H9 (cell line): ENCODE measurements at regions not wholly inside any gene's neighbourhood (a gene's known extent, or its start where the extent isn't known, plus 50 kb on each side); places are given as distances from the start of the nearest gene placed in this dataset.

Experiments used
- DNase-seq: peaks from one replicate; pipeline ENCODE4 v3.0.0-alpha.2; 2017
- H2AFZ ChIP-seq: one replicate; pipeline ENCODE4 v1.6.1; 2013; ENCODE audit warnings: mild to moderate bottlenecking, low read length, control low read depth, moderate library complexity
- H2AK5ac ChIP-seq: 2 replicates; pipeline ENCODE4 v1.6.1; 2013; ENCODE audit warnings: low read length, control low read depth, mixed read lengths; ENCODE audit not compliant: insufficient read length
- H2BK120ac ChIP-seq: one replicate; pipeline ENCODE4 v1.6.1; 2013; ENCODE audit warnings: low read depth, mild to moderate bottlenecking, low read length, control low read depth, inconsistent platforms; ENCODE audit not compliant: poor library complexity, severe bottlenecking
- H2BK12ac ChIP-seq: 2 replicates; pipeline ENCODE4 v1.6.1; 2013; ENCODE audit warnings: low read length, control low read depth, mixed read lengths, low read depth; ENCODE audit not compliant: insufficient read length
- H2BK15ac ChIP-seq: 2 replicates; pipeline ENCODE4 v1.6.1; 2013; ENCODE audit warnings: low read depth, low read length, control low read depth
- H2BK20ac ChIP-seq: one replicate; pipeline ENCODE4 v1.6.1; 2013; ENCODE audit warnings: low read depth, mild to moderate bottlenecking, low read length, control low read depth, inconsistent platforms; ENCODE audit not compliant: poor library complexity, severe bottlenecking
- H2BK5ac ChIP-seq: 2 replicates; pipeline ENCODE4 v1.6.1; 2013; ENCODE audit warnings: low read length, control low read depth, mixed read lengths; ENCODE audit not compliant: insufficient read length
- H3K14ac ChIP-seq: 2 replicates; pipeline ENCODE4 v1.6.1; 2013; ENCODE audit warnings: low read length, control low read depth; ENCODE audit not compliant: insufficient read depth
- H3K18ac ChIP-seq: 2 replicates; pipeline ENCODE4 v1.6.1; 2013; ENCODE audit warnings: low read depth, mild to moderate bottlenecking, mixed read lengths, low read length, control low read depth; ENCODE audit not compliant: insufficient read length
- H3K23ac ChIP-seq: 2 replicates; pipeline ENCODE4 v1.6.1; 2013; ENCODE audit warnings: low read length, control low read depth, mixed read lengths, low read depth; ENCODE audit not compliant: insufficient read length
- H3K23me2 ChIP-seq: 2 replicates; pipeline ENCODE4 v1.6.1; 2013; ENCODE audit warnings: low read depth, mild to moderate bottlenecking, mixed read lengths, low read length, control low read depth; ENCODE audit not compliant: insufficient read length, poor library complexity, severe bottlenecking
- H3K27ac ChIP-seq: 2 replicates; pipeline ENCODE4 v1.5.1; 2013; ENCODE audit warnings: low read length, control low read depth, mixed read lengths, low read depth; ENCODE audit not compliant: insufficient read length
- H3K27me3 ChIP-seq: 2 replicates; pipeline ENCODE4 v1.6.1; 2013; ENCODE audit warnings: low read length, control low read depth, inconsistent platforms; ENCODE audit not compliant: insufficient read depth
- H3K4ac ChIP-seq: 2 replicates; pipeline ENCODE4 v1.6.1; 2013; ENCODE audit warnings: low read depth, mild to moderate bottlenecking, control low read depth, inconsistent platforms, low read length, moderate library complexity
- H3K4me1 ChIP-seq: 2 replicates; pipeline ENCODE4 v1.6.1; 2013; ENCODE audit warnings: low read length, control low read depth, inconsistent platforms; ENCODE audit not compliant: insufficient read depth
- H3K4me2 ChIP-seq: 2 replicates; pipeline ENCODE4 v1.6.1; 2013; ENCODE audit warnings: low read length, control low read depth, mixed read lengths; ENCODE audit not compliant: insufficient read length, insufficient read depth
- H3K56ac ChIP-seq: 2 replicates; pipeline ENCODE4 v1.6.1; 2013; ENCODE audit warnings: low read depth, mild to moderate bottlenecking, mixed read lengths, low read length, control low read depth; ENCODE audit not compliant: insufficient read length
- H3K79me1 ChIP-seq: 2 replicates; pipeline ENCODE4 v1.6.1; 2013; ENCODE audit warnings: low read depth, mild to moderate bottlenecking, moderate library complexity, low read length, control low read depth, inconsistent platforms; ENCODE audit not compliant: insufficient read depth, poor library complexity, severe bottlenecking
- H3K79me2 ChIP-seq: 2 replicates; pipeline ENCODE4 v1.6.1; 2013; ENCODE audit warnings: low read length, control low read depth, inconsistent platforms; ENCODE audit not compliant: insufficient read depth
- H3K9ac ChIP-seq: 2 replicates; pipeline ENCODE4 v1.6.1; 2013; ENCODE audit warnings: low read length, control low read depth, mixed read lengths; ENCODE audit not compliant: insufficient read length; ENCODE audit errors: extremely low read depth
- H3K9me3 ChIP-seq: one replicate; pipeline ENCODE4 v1.6.1; 2013; ENCODE audit warnings: low read depth, low read length, inconsistent platforms; ENCODE audit not compliant: control insufficient read depth
- H3T11ph ChIP-seq: one replicate; pipeline ENCODE4 v1.6.1; 2013; ENCODE audit warnings: mild to moderate bottlenecking, low read length, control low read depth, inconsistent platforms
- H4K20me1 ChIP-seq: one replicate; pipeline ENCODE4 v1.6.1; 2013; ENCODE audit not compliant: control insufficient read depth, insufficient read length, insufficient read depth
- H4K5ac ChIP-seq: 2 replicates; pipeline ENCODE4 v1.6.1; 2013; ENCODE audit warnings: low read depth, mild to moderate bottlenecking, mixed read lengths, low read length, control low read depth; ENCODE audit not compliant: insufficient read length
- H4K8ac ChIP-seq: replicated peaks from 2 replicates; pipeline ENCODE4 v1.6.1; 2013; ENCODE audit warnings: low read length, control low read depth, mixed read lengths, low read depth; ENCODE audit not compliant: insufficient read length
- H4K91ac ChIP-seq: 2 replicates; pipeline ENCODE4 v1.6.1; 2013; ENCODE audit warnings: low read depth, mild to moderate bottlenecking, moderate library complexity, mixed read lengths, low read length, control low read depth; ENCODE audit not compliant: insufficient read length
- H3K27ac Mint-ChIP-seq, 3 experiments: 2 replicates in 2 of 3; 3 replicates in 1 of 3; pipeline ENCODE4 v1.8.0; 2020 to 2021; ENCODE audit warnings: mixed read lengths in 3 of 3, mild to moderate bottlenecking in 1 of 3, moderate library complexity in 1 of 3
- H3K27me3 Mint-ChIP-seq: 2 replicates; pipeline ENCODE4 v1.8.0; 2021; ENCODE audit warnings: low read depth, mild to moderate bottlenecking, moderate library complexity, mixed read lengths
- H3K36me3 Mint-ChIP-seq, 3 experiments: 2 replicates in 2 of 3; 3 replicates in 1 of 3; pipeline ENCODE4 v1.8.0; 2020 to 2021; ENCODE audit warnings: low read depth in 3 of 3, mixed read lengths in 3 of 3; ENCODE audit not compliant: insufficient read depth in 1 of 3
- H3K4me1 Mint-ChIP-seq, 2 experiments: 2 replicates each; pipeline ENCODE4 v1.8.0; 2020; ENCODE audit warnings: mixed read lengths in 2 of 2
- H3K4me3 Mint-ChIP-seq, 2 experiments: 2 replicates in 1 of 2; 3 replicates in 1 of 2; pipeline ENCODE4 v1.8.0; 2020 to 2021; ENCODE audit warnings: mild to moderate bottlenecking in 2 of 2, mixed read lengths in 2 of 2, moderate library complexity in 1 of 2
- H3K9me3 Mint-ChIP-seq, 2 experiments: 2 replicates in 1 of 2; 3 replicates in 1 of 2; pipeline ENCODE4 v1.8.0; 2020; ENCODE audit warnings: mild to moderate bottlenecking in 2 of 2, mixed read lengths in 2 of 2, moderate library complexity in 1 of 2
- CTCF ChIP-seq: fragments of 200-600 bp; sonication (generic); conservative IDR thresholded peaks from 3 replicates; pipeline ENCODE4 v1.8.0; 2021; ENCODE audit warnings: antibody characterized with exemption, mild to moderate bottlenecking
- WGBS: extraction: QIAGEN DNeasy Blood & Tissue Kit; methylation state at CpG from one replicate; pipeline ENCODE4 v1.1.7; 2013; ENCODE audit warnings: missing lambda C conversion rate, low lambda C conversion rate, mixed read lengths; ENCODE audit not compliant: insufficient read length; ENCODE audit errors: extremely low coverage; 5-methylcytosine and 5-hydroxymethylcytosine counted together

- no peak overlapping the region for H3K4me3 Mint-ChIP-seq
- Histone ChIP-seq H3K79me1 (no peaks in the 10 kb centered on the region), H2BK5ac (no peak overlapping the region), H3K14ac (no peak overlapping the region), H2BK120ac (no peak overlapping the region), H3K23me2 (no peaks in the 10 kb centered on the region), H4K5ac (no peak overlapping the region), H2BK20ac (no peak overlapping the region), H4K91ac (no peak overlapping the region), H4K8ac (no peak overlapping the region), H3K27ac (no peak overlapping the region), H3K4me2 (no peak overlapping the region), H4K20me1 (no peaks in the 10 kb centered on the region), H2BK15ac (no peak overlapping the region), H3K79me2 (no peaks in the 10 kb centered on the region), H3K27me3 (no peaks in the 10 kb centered on the region), H3T11ph (no peak overlapping the region), H3K9ac (no peak overlapping the region), H2AK5ac (no peak overlapping the region), H3K56ac (no peak overlapping the region), H3K9me3 (peaks cover 28% of the 10 kb centered on the region), H2BK12ac (no peak overlapping the region), H3K18ac (no peak overlapping the region), H3K4me1 (no peaks in the 10 kb centered on the region), H3K23ac (no peak overlapping the region), H2AFZ (no peak overlapping the region), H3K4ac (no peak overlapping the region)
- WGBS, result no CpG with 5 or more reads among the region's 3 CpGs
- no peaks in the 10 kb centered on the region; the same call in none of the 2 replicates for H3K27me3 Mint-ChIP-seq
- peaks cover 19 to 49% (median 24%) of the 10 kb centered on the region in 3 experiments for H3K36me3 Mint-ChIP-seq
- no peak overlapping the region for H3K27ac Mint-ChIP-seq
- no peaks in the 10 kb centered on the region for H3K4me1 Mint-ChIP-seq
- no peak for TF ChIP-seq CTCF
- DNase-seq, result no peak
- peaks cover 72 to 78% of the 10 kb centered on the region in 2 experiments for H3K9me3 Mint-ChIP-seq
These were observed 53.8 kb upstream of the INHBA start for GRCh38 chr7:41756650-41757182.
